Astrocyte (in vitro differentiated cells and primary cell): ENCODE measurements at regions not wholly inside any gene's neighbourhood (a gene's known extent, or its start where the extent isn't known, plus 50 kb on each side); places are given as distances from the start of the nearest gene placed in this dataset.

Experiments
- EZH2 ChIP-seq: IDR thresholded peaks from 2 replicates; pipeline ENCODE4 v1.6.1; 2012; ENCODE audit warnings: mild to moderate bottlenecking, low read length, inconsistent platforms; ENCODE audit not compliant: insufficient read depth
- TF ChIP-seq, protein P1 (sequence below): IDR thresholded peaks from 2 replicates; pipeline ENCODE4 v1.5.1; 2011; ENCODE audit warnings: low read depth, mild to moderate bottlenecking, inconsistent platforms, low read length, moderate library complexity; ENCODE audit not compliant: insufficient read depth

DNA sequence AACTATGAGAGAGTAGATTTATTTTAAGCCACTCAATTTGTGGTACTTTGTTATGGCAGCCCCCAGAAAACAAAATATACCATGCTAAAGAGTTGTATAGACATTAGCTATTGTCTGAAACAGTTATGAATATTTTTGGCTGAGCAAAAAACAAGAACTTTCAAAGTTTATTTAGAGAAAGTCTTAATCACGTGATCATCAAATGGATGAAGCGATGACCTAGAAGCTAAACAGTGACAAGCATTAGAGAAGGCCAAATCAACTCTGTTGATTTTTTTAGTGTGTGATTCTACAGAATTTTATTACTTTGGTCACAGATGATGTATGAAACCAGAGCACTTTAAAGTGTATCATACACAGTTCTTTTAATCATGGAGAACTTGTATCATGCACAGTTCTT is 1247.9 kb upstream of the MAP3K7 start:
- TF ChIP-seq, protein P1, sequence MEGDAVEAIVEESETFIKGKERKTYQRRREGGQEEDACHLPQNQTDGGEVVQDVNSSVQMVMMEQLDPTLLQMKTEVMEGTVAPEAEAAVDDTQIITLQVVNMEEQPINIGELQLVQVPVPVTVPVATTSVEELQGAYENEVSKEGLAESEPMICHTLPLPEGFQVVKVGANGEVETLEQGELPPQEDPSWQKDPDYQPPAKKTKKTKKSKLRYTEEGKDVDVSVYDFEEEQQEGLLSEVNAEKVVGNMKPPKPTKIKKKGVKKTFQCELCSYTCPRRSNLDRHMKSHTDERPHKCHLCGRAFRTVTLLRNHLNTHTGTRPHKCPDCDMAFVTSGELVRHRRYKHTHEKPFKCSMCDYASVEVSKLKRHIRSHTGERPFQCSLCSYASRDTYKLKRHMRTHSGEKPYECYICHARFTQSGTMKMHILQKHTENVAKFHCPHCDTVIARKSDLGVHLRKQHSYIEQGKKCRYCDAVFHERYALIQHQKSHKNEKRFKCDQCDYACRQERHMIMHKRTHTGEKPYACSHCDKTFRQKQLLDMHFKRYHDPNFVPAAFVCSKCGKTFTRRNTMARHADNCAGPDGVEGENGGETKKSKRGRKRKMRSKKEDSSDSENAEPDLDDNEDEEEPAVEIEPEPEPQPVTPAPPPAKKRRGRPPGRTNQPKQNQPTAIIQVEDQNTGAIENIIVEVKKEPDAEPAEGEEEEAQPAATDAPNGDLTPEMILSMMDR: no peak
- no peak for TF ChIP-seq EZH2
